AG08396 (cell line): ENCODE measurements at regions not wholly inside any gene's neighbourhood (a gene's known extent, or its start where the extent isn't known, plus 50 kb on each side); places are given as distances from the start of the nearest gene placed in this dataset.
A peak's percentile ranks its signal among the peaks of the same experiment; 100 is the strongest.
"Not testable (repeated sequence)": the region's sequence is repeated elsewhere in the genome, so short reads cannot be mapped to it uniquely, and the experiment has no call there.

Experiments
- DNase-seq: peaks from one replicate; pipeline ENCODE4 v3.0.0; 2012; ENCODE audit warnings: low spot score, mixed read lengths

DNA sequence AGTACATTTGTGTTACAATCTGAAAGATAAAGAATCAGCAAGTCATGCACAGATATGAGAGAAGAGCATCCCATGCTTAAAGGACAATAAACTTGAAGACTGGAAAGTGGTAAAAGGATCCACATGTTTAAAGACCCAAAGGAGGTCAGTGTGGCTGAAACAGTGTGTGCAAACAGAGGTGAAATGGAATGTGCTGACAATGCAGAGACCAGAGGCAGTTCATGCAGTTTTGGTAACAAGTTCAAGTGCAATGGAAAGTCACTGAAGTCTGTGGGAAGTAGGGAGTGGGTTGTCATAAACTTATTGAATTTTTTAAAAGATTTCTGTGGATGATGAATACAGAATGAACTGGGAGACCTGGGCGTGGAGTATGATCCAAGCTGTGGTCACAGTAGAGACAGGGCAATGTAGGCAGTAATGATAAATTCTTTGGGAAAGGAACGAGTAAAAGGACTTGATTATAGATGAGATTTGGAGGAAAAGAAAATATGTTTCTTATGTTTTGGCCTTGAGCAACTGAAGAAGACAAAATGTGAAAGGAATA lies 408.0 kb downstream of the HGF start:
- DNase-seq: no peak

DNA sequence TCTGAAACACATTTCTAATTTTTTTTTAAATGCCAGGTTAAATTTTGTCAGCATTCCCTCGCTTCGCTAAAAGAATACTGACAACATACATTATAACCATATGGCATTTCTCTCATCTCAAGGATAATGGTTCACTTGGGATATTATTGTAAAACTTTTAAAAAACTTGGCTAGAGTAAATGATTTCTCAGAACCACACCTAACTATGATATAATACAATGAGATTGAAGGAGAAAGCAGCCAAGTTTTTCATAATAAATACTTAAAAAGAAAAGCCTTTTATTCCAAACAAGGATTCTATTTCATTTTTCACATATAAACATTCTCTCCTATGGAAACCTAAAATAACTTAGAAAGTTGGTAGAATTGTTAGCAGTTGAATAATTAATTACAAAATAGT lies 413.9 kb downstream of the HGF start:
- no peak for DNase-seq

DNA sequence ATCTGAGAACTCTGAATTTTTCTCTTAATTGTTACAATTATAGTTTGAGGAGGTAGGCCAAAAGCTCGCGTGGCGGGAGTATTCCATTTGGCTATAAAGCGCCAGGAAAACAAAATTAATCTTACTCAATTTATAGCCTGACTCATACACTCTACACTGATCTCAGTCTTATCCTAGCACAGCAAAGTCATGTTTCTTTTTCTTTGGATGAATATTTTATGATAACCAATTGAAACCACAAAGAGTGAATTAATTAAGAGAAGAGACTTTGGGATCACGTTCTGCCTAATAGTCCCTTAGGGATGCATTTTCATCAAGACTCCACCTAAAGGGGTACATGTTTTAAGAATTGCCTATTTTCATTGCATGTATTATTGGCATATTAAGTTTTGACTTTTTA lies 420.8 kb downstream of the HGF start:
- DNase-seq: no peak

DNA sequence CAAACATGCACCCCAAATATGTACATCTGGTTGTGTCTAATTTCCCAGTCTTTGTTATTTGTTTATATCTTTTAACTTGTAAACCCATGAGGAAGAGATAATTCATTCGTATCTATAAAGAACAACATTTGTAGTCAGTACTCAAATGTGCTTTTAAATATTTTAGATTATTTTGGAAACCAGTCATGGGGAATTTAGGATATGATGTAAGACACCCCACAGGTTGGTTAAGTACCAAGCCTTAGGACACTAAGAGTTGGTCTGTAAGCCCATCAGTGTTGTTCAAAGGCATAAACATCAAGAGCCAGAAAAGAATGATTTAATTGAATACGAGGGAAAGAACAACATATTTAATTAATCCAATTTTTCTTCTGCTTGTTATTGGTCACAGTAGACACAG lies 421.1 kb upstream of the SEMA3C start:
- DNase-seq: no peak

DNA sequence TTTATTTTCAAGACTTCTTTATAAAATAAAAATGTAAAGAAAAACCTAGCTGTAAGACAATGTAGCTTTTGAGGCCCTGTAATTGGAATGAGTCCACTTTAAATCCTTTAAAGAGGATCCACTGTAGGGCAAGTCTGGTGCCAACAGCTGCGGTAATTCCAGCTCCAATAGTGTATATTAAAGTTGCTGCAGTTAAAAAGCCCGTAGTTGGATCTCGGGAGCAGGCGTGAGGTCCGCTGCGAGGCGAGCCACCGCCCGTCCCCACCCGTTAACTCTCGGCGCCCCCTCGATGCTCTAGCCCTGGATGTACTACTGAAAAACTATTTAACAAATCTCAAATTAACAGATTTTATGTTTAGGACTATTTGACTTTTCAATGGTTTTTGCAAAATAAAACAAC lies 414.7 kb upstream of the SEMA3C start:
- DNase-seq: no peak

DNA sequence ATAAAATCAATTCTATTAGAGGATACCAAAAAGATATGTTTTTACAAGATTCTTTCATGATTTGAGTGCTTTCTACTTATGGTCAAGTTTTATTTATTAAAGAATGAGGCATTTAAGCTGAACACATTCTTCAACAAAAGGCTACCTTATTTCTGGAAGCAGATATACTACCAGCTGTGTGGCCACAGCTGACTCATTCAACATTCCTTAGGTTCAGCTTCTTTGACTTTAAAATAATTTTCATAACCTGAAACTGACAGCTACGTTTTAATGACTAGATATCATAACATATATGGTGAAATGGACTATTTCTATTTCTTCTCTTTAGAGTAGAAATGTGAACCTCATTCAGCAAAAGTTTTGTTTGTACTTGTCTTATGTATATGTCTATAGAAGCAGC lies 414.2 kb upstream of the SEMA3C start:
- peak; percentile 39 for DNase-seq

DNA sequence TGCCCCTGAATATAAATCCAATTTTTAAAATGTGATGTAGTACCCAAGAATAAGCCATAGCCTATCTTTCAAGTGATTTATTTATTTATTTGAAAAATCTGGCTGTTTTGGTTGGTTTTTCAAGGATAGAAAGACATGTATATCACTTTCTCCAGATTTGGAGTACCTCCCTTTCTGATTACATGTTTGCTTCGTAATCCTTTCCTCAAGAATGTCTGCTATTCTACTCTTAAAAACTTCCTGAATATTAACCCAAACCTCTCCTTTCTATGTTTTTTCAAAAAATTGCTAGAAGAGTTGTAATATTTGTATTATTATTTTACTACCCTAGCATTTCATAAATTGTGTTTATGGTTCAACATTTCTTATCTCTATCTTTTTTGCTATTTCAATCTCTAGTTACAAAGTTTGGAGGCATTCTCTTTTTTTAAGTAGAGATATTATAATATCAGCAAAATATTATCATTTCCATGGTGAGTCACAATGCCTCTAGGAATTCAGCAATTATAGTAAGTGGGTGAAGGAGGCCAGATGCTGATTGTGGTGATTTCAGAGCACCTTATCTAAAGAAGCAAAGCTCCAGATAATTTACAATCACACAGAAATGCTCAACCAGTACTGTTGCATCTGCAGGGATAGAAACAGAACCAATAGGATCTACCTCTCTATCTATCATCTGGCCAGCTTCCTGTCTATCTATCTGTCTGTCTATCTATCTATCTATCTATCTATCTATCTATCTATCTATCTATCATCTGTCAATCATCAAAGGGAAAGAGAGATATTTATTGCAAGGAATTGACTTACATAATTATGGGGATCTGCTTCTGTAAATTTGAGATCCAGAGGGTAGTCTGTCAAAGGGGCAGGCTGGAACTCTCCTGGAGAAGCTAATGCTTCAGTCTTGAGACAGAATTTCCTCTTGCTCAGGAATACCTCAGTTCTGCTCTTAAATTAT lies 412.5 kb upstream of the SEMA3C start:
- DNase-seq: peak; percentile 14

DNA sequence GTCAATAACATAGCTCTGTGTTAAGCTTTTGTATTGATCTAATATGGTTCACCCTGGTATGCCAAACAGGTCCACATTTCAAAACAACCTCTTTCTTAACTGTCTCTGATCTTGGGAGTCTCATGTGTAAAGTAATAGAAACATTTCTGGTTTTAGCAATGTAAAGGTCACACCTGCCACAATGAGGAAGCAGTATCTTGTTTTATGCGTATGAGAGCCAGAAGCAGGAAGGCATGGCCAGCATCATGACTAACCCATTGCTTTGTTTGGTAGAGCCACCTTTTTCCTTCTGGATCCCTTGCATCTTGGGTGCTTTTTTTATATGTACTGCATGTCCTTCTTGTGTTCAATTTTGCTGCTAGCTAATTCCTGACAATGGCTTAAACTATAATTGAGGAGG lies 411.3 kb upstream of the SEMA3C start:
- no peak for DNase-seq

DNA sequence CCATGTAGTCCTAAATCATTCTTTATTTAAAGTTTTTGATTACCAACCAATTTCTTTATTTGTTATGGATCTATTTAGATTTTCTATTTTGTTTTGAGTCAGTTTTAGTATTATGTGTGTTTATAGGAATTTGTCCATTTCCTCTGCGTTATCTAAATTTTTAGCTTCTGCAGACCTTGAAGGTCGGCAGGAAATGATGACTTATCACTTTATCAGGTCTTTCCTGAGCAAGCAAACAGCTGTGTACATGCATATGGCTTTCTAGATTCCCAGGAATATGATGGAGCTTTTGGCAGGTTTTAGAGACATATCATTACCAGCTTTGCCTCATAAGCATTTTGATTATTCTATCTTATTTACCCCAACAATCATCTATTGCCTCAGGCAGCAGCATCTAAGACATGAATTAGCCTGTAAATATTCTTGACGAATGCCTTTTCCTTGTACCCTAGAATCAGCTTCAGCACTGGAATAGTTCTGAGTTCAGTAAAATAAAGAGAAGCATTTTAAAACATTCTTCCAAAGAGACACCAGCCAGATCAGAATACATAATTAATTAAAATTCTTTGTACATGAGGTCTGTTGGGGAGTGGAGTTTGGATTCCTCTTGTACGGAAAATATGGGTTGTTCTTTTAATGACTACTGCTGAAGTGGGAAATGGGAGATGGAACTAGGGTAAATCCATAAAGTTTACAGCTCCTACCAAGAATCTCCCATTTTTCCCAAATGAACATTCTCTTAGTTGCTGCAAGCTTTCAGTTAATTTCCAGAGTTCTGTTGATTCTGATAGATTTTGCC lies 408.8 kb upstream of the SEMA3C start:
- DNase-seq: no peak

DNA sequence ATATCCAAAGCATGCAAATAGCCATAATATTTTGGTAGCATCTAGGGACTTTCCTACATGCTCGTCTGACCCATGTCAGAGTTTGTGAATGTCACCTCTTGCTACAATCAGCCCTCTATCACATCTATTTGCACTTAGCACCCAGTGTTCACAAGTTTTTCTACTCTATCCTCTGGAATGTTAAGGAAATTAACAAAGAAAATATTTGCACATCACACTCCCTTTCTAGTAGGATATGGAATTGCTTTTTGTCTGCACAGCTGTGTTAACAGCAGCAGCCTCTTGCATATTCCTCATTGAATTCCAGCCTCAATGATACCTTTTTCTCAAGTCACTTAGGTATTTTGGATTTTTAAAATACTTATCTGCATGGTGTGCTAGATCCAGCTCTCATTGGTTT lies 403.1 kb upstream of the SEMA3C start:
- DNase-seq: no peak

DNA sequence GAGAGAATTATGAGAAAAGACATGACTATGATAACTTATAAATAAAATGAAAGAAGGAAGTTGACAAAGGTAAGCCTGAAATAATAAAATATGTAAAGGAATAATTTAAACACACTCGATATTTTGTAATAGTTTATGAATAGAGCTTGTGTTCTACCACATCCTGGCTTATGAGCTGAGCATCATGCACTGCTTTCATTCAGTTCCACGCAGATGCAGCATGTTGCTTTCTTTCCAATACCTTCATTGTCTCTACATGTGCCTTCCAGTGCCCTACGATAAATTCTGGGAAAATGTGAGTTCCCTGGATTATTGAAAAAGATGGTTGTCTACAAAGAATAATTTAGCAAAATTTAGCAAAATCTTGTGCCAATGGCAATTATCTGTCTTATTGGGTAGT lies 398.9 kb upstream of the SEMA3C start:
- DNase-seq: no peak

DNA sequence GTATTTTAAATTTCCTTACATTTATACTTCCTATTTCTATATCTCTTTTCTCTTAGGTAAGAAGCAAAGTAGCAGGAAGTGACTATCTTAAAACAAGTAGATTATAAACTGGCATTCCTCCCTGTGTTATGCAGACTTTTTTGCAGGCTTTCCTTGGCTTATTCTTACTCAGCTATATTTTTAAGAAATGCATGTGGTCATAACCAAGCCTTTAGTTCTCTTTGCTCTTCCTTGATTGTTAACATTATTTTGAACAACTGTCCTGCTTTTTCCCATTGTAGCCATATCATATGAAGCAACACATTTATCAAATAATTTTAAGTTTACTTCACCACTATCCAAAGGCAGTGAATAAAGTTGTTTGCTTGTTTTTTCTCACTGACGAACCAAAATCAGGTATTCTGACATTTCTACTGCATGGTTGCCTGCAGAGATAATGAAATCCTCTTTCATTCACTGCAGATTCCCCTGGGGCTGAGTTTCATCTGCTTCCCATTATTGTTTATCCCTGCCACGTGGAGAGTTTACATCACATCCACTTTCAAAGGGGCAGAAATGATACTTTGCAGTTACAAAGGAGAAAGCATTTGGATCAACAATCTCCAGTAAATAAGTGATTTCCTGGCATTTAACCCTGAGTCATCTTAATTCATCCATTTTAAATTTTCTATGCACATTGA lies 389.9 kb upstream of the SEMA3C start:
- no peak for DNase-seq

DNA sequence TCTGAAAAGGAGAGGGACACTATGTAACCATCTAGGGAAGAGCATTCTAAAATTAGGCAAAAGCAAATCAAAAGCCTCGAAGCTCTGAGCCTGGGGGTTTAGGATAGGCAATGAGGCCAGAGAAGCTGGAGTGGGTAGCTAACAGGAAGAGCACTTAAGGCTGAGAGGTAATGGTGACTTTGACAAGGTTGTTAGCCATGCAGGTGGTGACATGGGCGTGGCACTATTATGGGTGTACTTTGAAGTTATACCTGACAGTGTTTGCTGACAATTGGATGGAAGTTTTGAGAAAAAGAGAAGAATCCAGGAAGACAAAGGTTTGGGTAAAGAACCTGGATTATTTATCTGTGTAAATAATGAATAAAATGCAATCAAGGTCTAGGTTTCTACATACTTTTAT lies 383.0 kb upstream of the SEMA3C start:
- DNase-seq: no peak

DNA sequence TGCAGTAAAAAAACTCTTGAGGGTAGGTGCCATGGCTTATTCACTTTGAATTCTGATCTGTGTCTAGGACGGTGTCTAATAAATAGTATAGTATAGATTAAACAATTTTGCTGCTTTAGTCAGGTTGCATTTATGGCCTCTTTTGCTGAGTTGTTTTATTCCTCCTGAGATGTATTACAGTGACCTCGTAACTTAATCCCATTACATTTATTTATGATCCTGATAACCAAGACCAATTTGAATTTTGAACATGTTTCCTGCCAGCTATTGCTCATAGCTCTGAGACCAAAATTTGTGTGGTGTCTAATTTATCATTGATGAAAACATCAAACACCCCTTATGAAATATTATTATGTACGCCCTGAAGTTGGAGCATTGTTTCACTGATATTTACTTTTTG lies 381.9 kb upstream of the SEMA3C start:
- DNase-seq: no peak

DNA sequence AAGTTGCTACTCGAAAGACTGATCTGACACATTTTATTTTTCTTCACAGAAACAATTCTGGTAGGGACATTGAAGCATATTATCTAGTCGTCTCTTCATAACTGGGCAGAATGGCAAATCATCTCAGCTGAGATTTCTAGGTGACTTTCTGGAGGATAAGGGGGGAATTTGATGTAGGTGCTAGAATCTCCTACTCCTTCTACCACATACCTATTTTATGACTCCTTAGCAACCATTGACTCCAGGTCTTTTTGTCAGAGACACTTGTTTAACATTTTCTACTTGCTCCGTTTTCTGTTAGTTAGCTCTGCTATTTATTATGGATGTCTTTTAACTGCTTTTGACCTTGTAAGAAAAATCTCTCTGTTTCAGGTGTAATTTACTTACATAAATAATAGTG lies 380.9 kb upstream of the SEMA3C start:
- DNase-seq: no peak

DNA sequence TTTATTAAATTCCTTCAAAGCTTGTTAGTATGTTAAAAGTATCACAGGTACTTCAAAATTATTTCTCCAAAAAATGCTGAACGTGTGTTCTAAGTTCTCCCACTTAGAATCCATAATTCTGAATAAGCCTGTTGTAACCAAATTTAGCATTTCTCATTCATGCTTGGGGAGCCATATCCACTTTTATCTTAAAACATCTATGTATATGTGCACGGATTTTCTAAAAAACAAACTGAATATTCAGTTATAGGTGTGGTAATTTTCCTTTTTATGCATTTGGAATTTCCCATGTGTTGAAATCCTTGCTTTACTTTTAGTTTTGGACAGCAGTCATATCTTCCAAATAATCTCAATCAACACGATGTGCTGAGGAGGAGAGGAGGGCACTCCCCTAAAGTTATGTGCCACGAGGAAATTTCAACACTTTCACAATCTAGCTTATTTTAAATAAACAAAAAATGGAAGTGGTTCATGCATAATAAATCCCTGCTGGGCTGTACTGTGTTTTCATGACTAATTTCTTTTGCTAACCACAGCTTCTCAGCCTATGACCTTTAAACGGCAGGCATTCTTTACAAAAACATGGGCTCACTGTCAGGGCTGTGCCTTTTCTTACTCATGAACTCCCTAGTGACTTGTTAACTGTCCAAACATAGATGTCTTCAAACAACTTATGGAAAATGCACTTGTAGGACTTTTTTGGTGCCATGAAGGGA lies 380.3 kb upstream of the SEMA3C start:
- peak; percentile 76 for DNase-seq

DNA sequence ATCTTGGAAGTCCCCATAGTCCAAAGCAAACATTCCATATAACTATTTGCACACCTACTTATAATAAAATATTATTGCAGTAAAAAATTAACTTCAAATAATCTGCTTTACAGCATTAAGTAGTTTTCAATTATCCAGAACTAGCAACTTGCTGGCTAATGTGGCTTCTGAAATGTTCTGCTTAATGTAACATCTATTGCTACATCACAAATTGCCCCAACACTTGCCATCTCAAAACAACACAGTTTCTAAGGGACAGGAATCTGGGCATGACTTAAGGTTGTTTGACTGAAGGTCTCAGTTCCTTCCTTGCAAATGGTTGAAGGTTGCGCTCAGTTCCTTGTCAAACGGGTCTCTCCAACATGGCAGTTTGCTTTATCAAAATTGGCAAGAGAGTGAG lies 378.5 kb upstream of the SEMA3C start:
- no peak for DNase-seq

DNA sequence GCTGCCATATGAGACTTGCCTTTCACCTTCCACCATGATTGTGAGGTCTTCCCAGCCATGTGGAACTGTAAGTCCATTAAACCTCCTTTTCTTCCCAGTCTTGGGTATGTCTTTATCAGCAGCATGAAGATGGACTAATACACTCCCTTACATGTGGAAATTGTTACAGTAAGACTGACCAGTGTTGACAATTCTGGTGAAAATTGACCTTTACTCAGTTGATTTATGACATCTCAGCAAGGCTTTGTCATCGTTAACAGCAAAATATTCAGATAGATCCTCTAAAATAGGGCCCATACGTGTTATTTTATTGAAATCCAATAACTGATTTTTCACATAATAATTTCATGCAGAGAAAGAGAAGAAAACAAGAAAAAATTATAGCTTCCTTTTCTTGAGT lies 377.9 kb upstream of the SEMA3C start:
- DNase-seq: no peak

DNA sequence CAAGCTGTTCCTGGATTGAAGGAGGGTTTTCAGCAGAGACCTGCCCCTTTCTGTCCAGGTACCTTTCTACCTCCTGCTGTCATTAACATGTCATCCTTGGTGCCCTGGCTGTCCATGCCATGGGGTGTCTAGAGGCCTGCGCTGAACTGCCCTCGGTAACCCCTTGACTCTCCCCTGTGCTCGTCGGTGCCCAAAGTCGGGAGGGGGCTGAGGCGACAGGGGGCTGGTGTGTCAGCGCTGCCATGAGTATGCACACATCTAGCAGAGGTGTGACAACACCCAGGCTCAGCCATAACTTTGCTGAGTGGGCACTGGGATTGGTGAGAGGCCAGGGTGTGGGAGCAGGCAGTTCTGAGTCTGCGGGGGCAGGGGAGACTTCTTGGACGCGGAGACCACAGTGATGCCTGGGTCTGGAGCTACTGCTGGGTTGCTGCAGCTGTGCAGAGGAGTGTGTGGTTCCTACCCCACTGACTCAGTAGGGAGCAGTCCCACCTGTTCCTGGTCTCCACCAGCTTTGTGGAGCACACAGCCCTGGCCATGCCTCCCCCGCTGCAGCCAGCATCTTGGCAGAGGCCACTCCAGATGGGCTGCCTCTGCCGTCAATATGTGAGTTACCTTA lies 376.2 kb upstream of the SEMA3C start:
- DNase-seq: no peak

DNA sequence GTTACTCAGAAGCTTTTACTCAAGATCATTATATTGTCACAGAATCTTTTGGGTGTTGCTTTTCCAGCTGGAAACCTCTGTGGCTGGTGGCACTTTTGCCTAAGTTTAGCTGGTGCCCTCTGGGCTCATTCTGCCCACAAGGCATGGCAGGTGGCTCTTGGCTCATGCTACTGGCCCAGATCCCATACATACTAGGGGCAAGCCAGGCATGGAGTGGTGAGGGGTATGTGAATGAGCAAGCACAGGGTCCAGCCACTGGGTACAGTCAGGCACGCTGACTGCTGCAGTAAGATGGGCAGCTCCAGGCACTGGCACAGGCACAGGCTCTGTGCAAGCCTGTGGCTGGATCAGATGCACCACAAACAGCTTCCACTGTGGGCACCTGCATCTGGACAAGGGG lies 375.0 kb upstream of the SEMA3C start:
- DNase-seq: no peak

DNA sequence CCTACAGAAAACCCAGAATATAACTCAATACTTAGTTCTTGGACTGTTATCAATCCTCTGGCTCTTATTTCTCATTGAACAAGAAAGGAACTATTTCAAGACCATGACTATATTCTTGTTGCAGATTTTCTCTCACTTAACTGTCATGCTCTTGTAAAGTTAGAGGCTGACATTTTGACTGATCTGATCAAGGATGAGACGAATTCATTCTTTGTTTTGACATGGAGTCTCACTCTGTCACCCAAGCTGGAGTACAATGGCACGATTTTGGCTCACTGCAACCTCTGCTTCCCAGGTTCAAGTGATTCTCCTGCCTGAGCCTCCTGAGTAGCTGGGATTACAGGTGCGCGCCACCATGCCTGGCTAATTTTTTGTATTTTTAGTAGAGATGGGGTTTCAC lies 367.9 kb upstream of the SEMA3C start:
- DNase-seq: not testable (repeated sequence)
